IMR-90 (cell line): ENCODE measurements at regions not wholly inside any gene's neighbourhood (a gene's known extent, or its start where the extent isn't known, plus 50 kb on each side); places are given as distances from the start of the nearest gene placed in this dataset.

Experiments
- ATAC-seq: fragments of 200-7000 bp; cut with Tn5 transposase; 2 replicates; pipeline ENCODE4 v1.9.1; 2020; ENCODE audit warnings: low read depth, mild to moderate bottlenecking, moderate library complexity
- BruUV-seq: library from RNA; stranded (reverse); fragments of 400-500 nt; replicated peaks from 2 replicates; lab custom pipeline; 2021; lab: Mats Ljungman, UMichigan
- CTCF ChIA-PET: fragments of 300-600 bp; formaldehyde crosslinking; extraction: SDS; loops from one replicate; lab custom pipeline; 2021; ENCODE audit warnings: antibody characterized with exemption; lab: Yijun Ruan, JAX
- POLR2A ChIA-PET: fragments of 300-600 bp; sonication (Branson Sonifier 250); formaldehyde crosslinking; loops from one replicate; lab custom pipeline; 2022; ENCODE audit warnings: antibody characterized with exemption; ENCODE audit not compliant: unreplicated experiment; lab: Charles Lee
- DNase-seq: peaks from one replicate; pipeline ENCODE4 v3.0.0; 2013
- H2AFZ ChIP-seq: replicated peaks from 2 replicates; pipeline ENCODE3; 2013; ENCODE audit warnings: low read length, mild to moderate bottlenecking; ENCODE audit not compliant: poor library complexity
- H2AK5ac ChIP-seq: 2 replicates; pipeline ENCODE4 v1.6.1; 2013; ENCODE audit warnings: low read depth, low read length, inconsistent platforms
- H2AK9ac ChIP-seq: replicated peaks from 2 replicates; pipeline ENCODE3; 2013; ENCODE audit warnings: mild to moderate bottlenecking, low read depth, low read length, moderate library complexity; ENCODE audit not compliant: poor library complexity
- H2BK120ac ChIP-seq: 2 replicates; pipeline ENCODE4 v1.6.1; 2013; ENCODE audit warnings: low read depth, low read length, inconsistent platforms
- H2BK15ac ChIP-seq: 3 replicates; pipeline ENCODE4 v1.6.1; 2013; ENCODE audit warnings: low read depth, low read length, inconsistent platforms
- H2BK20ac ChIP-seq: 2 replicates; pipeline ENCODE4 v1.6.1; 2013; ENCODE audit warnings: low read depth, mild to moderate bottlenecking, inconsistent platforms, low read length, moderate library complexity
- H2BK5ac ChIP-seq: 2 replicates; pipeline ENCODE4 v1.6.1; 2013; ENCODE audit warnings: mild to moderate bottlenecking, low read depth, low read length, inconsistent platforms; ENCODE audit not compliant: poor library complexity, severe bottlenecking
- H3K14ac ChIP-seq: replicated peaks from 2 replicates; pipeline ENCODE4 v1.6.1; 2013; ENCODE audit warnings: low read depth, low read length, inconsistent platforms
- H3K18ac ChIP-seq: 2 replicates; pipeline ENCODE4 v1.6.1; 2013; ENCODE audit warnings: low read depth, low read length, control low read depth
- H3K23ac ChIP-seq: 2 replicates; pipeline ENCODE4 v1.6.1; 2013; ENCODE audit warnings: low read depth, low read length, inconsistent platforms
- H3K27ac ChIP-seq: 2 replicates; pipeline ENCODE4 v1.5.1; 2013; ENCODE audit warnings: mild to moderate bottlenecking, control low read depth, low read length; ENCODE audit not compliant: insufficient read depth
- H3K27me3 ChIP-seq: 2 replicates; pipeline ENCODE4 v1.6.1; 2013; ENCODE audit warnings: low read length; ENCODE audit not compliant: control insufficient read depth, insufficient read depth
- H3K36me3 ChIP-seq: 2 replicates; pipeline ENCODE4 v1.6.1; 2013; ENCODE audit warnings: low read length, mixed read lengths; ENCODE audit not compliant: control insufficient read depth, insufficient read depth
- H3K4ac ChIP-seq: 2 replicates; pipeline ENCODE4 v1.6.1; 2013; ENCODE audit warnings: low read depth, low read length, inconsistent platforms
- H3K4me1 ChIP-seq: 2 replicates; pipeline ENCODE4 v1.6.1; 2013; ENCODE audit warnings: low read length, mixed read lengths; ENCODE audit not compliant: control insufficient read depth, insufficient read depth
- H3K4me2 ChIP-seq: 2 replicates; pipeline ENCODE4 v1.6.1; 2013; ENCODE audit warnings: low read depth, mild to moderate bottlenecking, control low read depth, low read length, moderate library complexity
- H3K4me3 ChIP-seq: 2 replicates; pipeline ENCODE4 v1.5.1; 2013; ENCODE audit warnings: low read depth, mild to moderate bottlenecking, control low read depth, low read length, moderate library complexity; ENCODE audit not compliant: insufficient read depth
- H3K56ac ChIP-seq: 2 replicates; pipeline ENCODE4 v1.6.1; 2013; ENCODE audit warnings: low read length, inconsistent platforms; ENCODE audit not compliant: insufficient read depth; ENCODE audit errors: extremely low read depth
- H3K79me1 ChIP-seq, 2 experiments: 2 replicates each; pipeline ENCODE4 v1.6.1; 2013; ENCODE audit warnings: low read length in 2 of 2, inconsistent platforms in 1 of 2, low read depth in 1 of 2
- H3K9ac ChIP-seq: 2 replicates; pipeline ENCODE4 v1.6.1; 2013; ENCODE audit warnings: low read depth, low read length, control low read depth
- H3K9me1 ChIP-seq: 2 replicates; pipeline ENCODE4 v1.6.1; 2013; ENCODE audit warnings: low read length, inconsistent platforms; ENCODE audit not compliant: insufficient read depth
- H3K9me3 ChIP-seq: 2 replicates; pipeline ENCODE4 v1.6.1; 2013; ENCODE audit warnings: low read length; ENCODE audit not compliant: control insufficient read depth, insufficient read depth
- H4K20me1 ChIP-seq: 2 replicates; pipeline ENCODE4 v1.6.1; 2013; ENCODE audit warnings: low read length, inconsistent platforms; ENCODE audit not compliant: insufficient read depth
- H4K5ac ChIP-seq: 2 replicates; pipeline ENCODE4 v1.6.1; 2013; ENCODE audit warnings: mild to moderate bottlenecking, low read depth, low read length, control low read depth
- H4K8ac ChIP-seq, 2 experiments: 2 replicates each; pipeline ENCODE4 v1.6.1; 2013; ENCODE audit warnings: low read depth in 2 of 2, low read length in 2 of 2, control low read depth in 1 of 2, inconsistent platforms in 1 of 2
- H4K91ac ChIP-seq: 2 replicates; pipeline ENCODE4 v1.6.1; 2013; ENCODE audit warnings: low read depth, low read length, inconsistent platforms; ENCODE audit not compliant: insufficient read depth
- MAFK ChIP-seq: IDR thresholded peaks from 2 replicates; pipeline ENCODE4 v1.6.1; 2012; ENCODE audit warnings: low read depth, low read length, improper control_type of control experiment
- SMC3 ChIP-seq: fragments of 150-350 bp; IDR thresholded peaks from 2 replicates; pipeline ENCODE4 v1.6.1; 2016; ENCODE audit warnings: low read depth, mild to moderate bottlenecking, antibody characterized with exemption, low read length, moderate library complexity
- USF2 ChIP-seq: fragments of 150-350 bp; IDR thresholded peaks from 2 replicates; pipeline ENCODE4 v1.6.1; 2017; ENCODE audit warnings: mild to moderate bottlenecking, antibody characterized with exemption, low read length, low read depth
- WGBS, 2 experiments: methylation state at CpG; one replicate each; pipeline versions ENCODE4 v1.1.5 to v1.1.7; 2013; ENCODE audit warnings: missing lambda C conversion rate in 2 of 2; ENCODE audit not compliant: insufficient read length in 1 of 2; ENCODE audit errors: extremely low coverage in 2 of 2; 5-methylcytosine and 5-hydroxymethylcytosine counted together
- dilution Hi-C: fragments of 300-500 bp; cut with HindIII; formaldehyde crosslinking; loops from one replicate; pipeline ENCODE4 v1.14.3; 2018; ENCODE audit warnings: low sequenced_read_pairs; ENCODE audit not compliant: unreplicated experiment
- in situ Hi-C: fragments of 300-500 bp; cut with MboI; formaldehyde crosslinking; loops from 3 replicates; pipeline ENCODE4 v1.14.3; 2019; ENCODE audit warnings: low sequenced_read_pairs, inconsistent platforms, mixed read lengths
- intact Hi-C: fragments of 100-400 bp; cut with micrococcal nuclease; formaldehyde crosslinking; loops from 2 replicates; pipeline ENCODE4 v1.10.0; 2022

GRCh38 chr18:71001597-71001996 is 712.8 kb downstream of the SOCS6 start:
- no CpG with 5 or more reads among the region's 2 CpGs for WGBS, 2 experiments
- Histone ChIP-seq H4K5ac (no peak overlapping the region), H4K91ac (no peak overlapping the region), H2AFZ (no peak overlapping the region), H3K79me1 (no peaks in the 10 kb centered on the region), H3K23ac (no peak overlapping the region), H3K18ac (no peak overlapping the region), H2AK5ac (no peak overlapping the region), H2BK15ac (no peak overlapping the region), H2BK20ac (no peak overlapping the region), H2AK9ac (no peak overlapping the region), H3K56ac (no peak overlapping the region), H3K27ac (no peak overlapping the region), H3K4me2 (no peak overlapping the region), H3K36me3 (no peaks in the 10 kb centered on the region), H3K27me3 (no peaks in the 10 kb centered on the region), H3K9me3 (peaks cover 10% of the 10 kb centered on the region), H3K4ac (no peak overlapping the region), H3K14ac (no peak overlapping the region), H3K4me3 (no peak overlapping the region), H2BK5ac (no peak overlapping the region), H3K9ac (no peak overlapping the region), H3K9me1 (no peaks in the 10 kb centered on the region), H4K8ac (no peak overlapping the region), H2BK120ac (no peak overlapping the region), H4K20me1 (no peaks in the 10 kb centered on the region), H3K4me1 (no peaks in the 10 kb centered on the region)
- dilution Hi-C loops, result no loop called here
- CTCF ChIA-PET, result no interaction called here
- TF ChIP-seq USF2 (no peak), MAFK (no peak), SMC3 (no peak)
- ATAC-seq (no peak), DNase-seq (no peak)
- intact Hi-C loops, result no loop called here
- BruUV-seq, result no TSS peak
- POLR2A ChIA-PET, result no interaction called here
- in situ Hi-C loops, result no loop called here
